ENCODE measurements at regions not wholly inside any gene's neighbourhood (a gene's known extent, or its start where the extent isn't known, plus 50 kb on each side); places are given as distances from the start of the nearest gene placed in this dataset.

GRCh38 chr2:147211484-147211883 lies 633.3 kb upstream of the ACVR2A start:
- no peak overlapping the region for H3K4me3 ChIP-seq (ENCODE audit: low read length)
- TF ChIP-seq, protein P1, sequence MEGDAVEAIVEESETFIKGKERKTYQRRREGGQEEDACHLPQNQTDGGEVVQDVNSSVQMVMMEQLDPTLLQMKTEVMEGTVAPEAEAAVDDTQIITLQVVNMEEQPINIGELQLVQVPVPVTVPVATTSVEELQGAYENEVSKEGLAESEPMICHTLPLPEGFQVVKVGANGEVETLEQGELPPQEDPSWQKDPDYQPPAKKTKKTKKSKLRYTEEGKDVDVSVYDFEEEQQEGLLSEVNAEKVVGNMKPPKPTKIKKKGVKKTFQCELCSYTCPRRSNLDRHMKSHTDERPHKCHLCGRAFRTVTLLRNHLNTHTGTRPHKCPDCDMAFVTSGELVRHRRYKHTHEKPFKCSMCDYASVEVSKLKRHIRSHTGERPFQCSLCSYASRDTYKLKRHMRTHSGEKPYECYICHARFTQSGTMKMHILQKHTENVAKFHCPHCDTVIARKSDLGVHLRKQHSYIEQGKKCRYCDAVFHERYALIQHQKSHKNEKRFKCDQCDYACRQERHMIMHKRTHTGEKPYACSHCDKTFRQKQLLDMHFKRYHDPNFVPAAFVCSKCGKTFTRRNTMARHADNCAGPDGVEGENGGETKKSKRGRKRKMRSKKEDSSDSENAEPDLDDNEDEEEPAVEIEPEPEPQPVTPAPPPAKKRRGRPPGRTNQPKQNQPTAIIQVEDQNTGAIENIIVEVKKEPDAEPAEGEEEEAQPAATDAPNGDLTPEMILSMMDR (conservative IDR thresholded peaks at IDR 0.05; ENCODE audit: low read length), result no peak
- no peak for DNase-seq (ENCODE audit: low read depth)

DNA sequence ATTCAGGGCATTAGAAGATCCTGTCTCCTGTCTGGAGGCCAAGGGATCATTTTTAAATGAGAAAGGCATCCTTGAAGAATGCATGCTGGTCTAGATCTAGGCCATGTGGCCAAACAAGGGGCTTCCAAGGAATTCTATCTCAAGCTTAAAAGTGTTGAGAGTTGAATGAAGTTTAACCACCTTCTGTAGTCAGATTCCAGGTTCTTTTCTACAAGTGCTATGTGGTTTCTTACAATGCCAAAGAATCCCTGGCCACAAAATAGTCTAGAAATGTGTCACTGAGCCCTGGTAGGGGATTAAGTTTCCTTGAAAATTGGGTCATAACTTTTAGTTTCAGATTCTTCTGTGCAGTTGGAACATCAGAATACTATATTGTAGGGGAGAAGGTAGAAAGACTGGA lies 640.7 kb upstream of the ACVR2A start:
- peak; percentile 91 for DNase-seq (ENCODE audit: low read depth)

GRCh38 chr2:147198651-147199171 lies 646.1 kb upstream of the ACVR2A start:
- TF ChIP-seq, protein P1 (conservative IDR thresholded peaks at IDR 0.05; ENCODE audit: low read length), result no peak
- peak; percentile 49 for DNase-seq (ENCODE audit: low read depth)
- H3K4me3 ChIP-seq (ENCODE audit: low read length), result no peak overlapping the region

More for the DNA sequence above, 640.7 kb upstream of the ACVR2A start:
- TF ChIP-seq, protein P1 (conservative IDR thresholded peaks at IDR 0.05; ENCODE audit: low read length), result no peak
- H3K4me3 ChIP-seq (ENCODE audit: low read length), result no peak overlapping the region

GRCh38 chr2:147197754-147198483 lies 646.9 kb upstream of the ACVR2A start:
- no peak overlapping the region for H3K4me3 ChIP-seq (ENCODE audit: low read length)
- TF ChIP-seq, protein P1 (conservative IDR thresholded peaks at IDR 0.05; ENCODE audit: low read length), result no peak
- no peak for DNase-seq (ENCODE audit: low read depth)

GRCh38 chr2:147182260-147182659 lies 662.6 kb upstream of the ACVR2A start:
- TF ChIP-seq, protein P1 (conservative IDR thresholded peaks at IDR 0.05; ENCODE audit: low read length), result no peak
- DNase-seq (ENCODE audit: low read depth), result no peak
- H3K4me3 ChIP-seq (ENCODE audit: low read length), result no peak overlapping the region

GRCh38 chr2:147181351-147182029 lies 663.3 kb upstream of the ACVR2A start:
- TF ChIP-seq, protein P1 (conservative IDR thresholded peaks at IDR 0.05; ENCODE audit: low read length), result no peak
- no peak for DNase-seq (ENCODE audit: low read depth)
- no peak overlapping the region for H3K4me3 ChIP-seq (ENCODE audit: low read length)
